Sigmoid colon (tissue), 6 donors: ENCODE measurements at regions not wholly inside any gene's neighbourhood (a gene's known extent, or its start where the extent isn't known, plus 50 kb on each side); places are given as distances from the start of the nearest gene placed in this dataset.

ENCODE experiments used
- DNase-seq: peaks from one replicate; pipeline ENCODE4 v3.0.0-alpha.2; 2019
- H3K27ac ChIP-seq, 4 donors: fragments of 200-600 bp; sonication (generic); one replicate each; pipeline ENCODE4 v1.5.1; 2016 to 2019; ENCODE audit warnings: mild to moderate bottlenecking in 1 of 4
- H3K27me3 ChIP-seq, 3 donors: fragments of 200-600 bp; sonication (generic); one replicate each; pipeline ENCODE4 v1.5.1; 2019; ENCODE audit warnings: mild to moderate bottlenecking in 1 of 3
- H3K36me3 ChIP-seq, 4 donors: fragments of 200-600 bp; sonication (generic); one replicate each; pipeline ENCODE4 v1.5.1; 2016 to 2019
- H3K4me1 ChIP-seq, 4 donors: fragments of 200-600 bp; sonication (generic); one replicate each; pipeline ENCODE4 v1.5.1; 2017 to 2019
- H3K4me3 ChIP-seq, 4 donors: fragments of 200-600 bp; sonication (generic); one replicate each; pipeline ENCODE4 v1.5.1; 2017 to 2019; ENCODE audit warnings: mild to moderate bottlenecking in 2 of 4, moderate library complexity in 1 of 4
- H3K9me3 ChIP-seq, 4 donors: fragments of 200-600 bp in 3 of 4; sonication (generic) in 3 of 4; one replicate each; pipeline versions ENCODE4 v1.5.1 to v1.6.1; 2013 to 2019
- EP300 ChIP-seq, 4 donors: sonication (generic); formaldehyde crosslinking; IDR thresholded peaks; one replicate each; pipeline ENCODE4 v1.6.1; 2017; ENCODE audit warnings: antibody characterized with exemption in 4 of 4
- POLR2A ChIP-seq, 2 donors: fragments of 450-650 bp; IDR thresholded peaks; one replicate each; pipeline ENCODE4 v1.6.1; 2016; ENCODE audit warnings: antibody characterized with exemption in 2 of 2, mild to moderate bottlenecking in 2 of 2, moderate library complexity in 2 of 2
- POLR2AphosphoS5 ChIP-seq, 4 donors: sonication (generic); formaldehyde crosslinking; IDR thresholded peaks; one replicate each; pipeline ENCODE4 v1.6.1; 2017; ENCODE audit warnings: antibody characterized with exemption in 4 of 4
- WGBS, 2 donors: extraction: QIAGEN DNeasy Blood & Tissue Kit; methylation state at CpG; one replicate each; pipeline ENCODE4 v1.1.7; 2013; 5-methylcytosine and 5-hydroxymethylcytosine counted together
- intact Hi-C: fragments of 100-400 bp; cut with DNase I; formaldehyde crosslinking; loops from one replicate; pipeline ENCODE4 v1.15.1; 2023
- TF ChIP-seq, protein P1 (sequence below), 4 experiments: fragments of 450-650 bp in 3 of 4; fragments of 200-600 bp in 1 of 4; IDR thresholded peaks; one replicate each; pipeline ENCODE4 v1.5.1; 2016 to 2019; ENCODE audit warnings: antibody characterized with exemption in 4 of 4, mild to moderate bottlenecking in 3 of 4, moderate library complexity in 2 of 4
- donor health status: healthy with polysubstance abuse.
- donor health status: healthy.

- H3K9me3 ChIP-seq = no peaks in the 10 kb centered on the region
- no peaks in the 10 kb centered on the region for H3K36me3 ChIP-seq
- intact Hi-C loops = no loop called here
- H3K4me1 ChIP-seq = no peaks in the 10 kb centered on the region
- TF ChIP-seq EP300 (IDR thresholded peaks at IDR 0.05) (no peak), POLR2AphosphoS5 (IDR thresholded peaks at IDR 0.05) (no peak), POLR2A (IDR thresholded peaks at IDR 0.05) (no peak)
- TF ChIP-seq, protein P1, sequence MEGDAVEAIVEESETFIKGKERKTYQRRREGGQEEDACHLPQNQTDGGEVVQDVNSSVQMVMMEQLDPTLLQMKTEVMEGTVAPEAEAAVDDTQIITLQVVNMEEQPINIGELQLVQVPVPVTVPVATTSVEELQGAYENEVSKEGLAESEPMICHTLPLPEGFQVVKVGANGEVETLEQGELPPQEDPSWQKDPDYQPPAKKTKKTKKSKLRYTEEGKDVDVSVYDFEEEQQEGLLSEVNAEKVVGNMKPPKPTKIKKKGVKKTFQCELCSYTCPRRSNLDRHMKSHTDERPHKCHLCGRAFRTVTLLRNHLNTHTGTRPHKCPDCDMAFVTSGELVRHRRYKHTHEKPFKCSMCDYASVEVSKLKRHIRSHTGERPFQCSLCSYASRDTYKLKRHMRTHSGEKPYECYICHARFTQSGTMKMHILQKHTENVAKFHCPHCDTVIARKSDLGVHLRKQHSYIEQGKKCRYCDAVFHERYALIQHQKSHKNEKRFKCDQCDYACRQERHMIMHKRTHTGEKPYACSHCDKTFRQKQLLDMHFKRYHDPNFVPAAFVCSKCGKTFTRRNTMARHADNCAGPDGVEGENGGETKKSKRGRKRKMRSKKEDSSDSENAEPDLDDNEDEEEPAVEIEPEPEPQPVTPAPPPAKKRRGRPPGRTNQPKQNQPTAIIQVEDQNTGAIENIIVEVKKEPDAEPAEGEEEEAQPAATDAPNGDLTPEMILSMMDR (IDR thresholded peaks at IDR 0.05) = no peak
- no peak overlapping the region for H3K27ac ChIP-seq
- WGBS, 2 donors = 65 to 77% methylated on average over 3 of the region's 3 CpGs
- H3K4me3 ChIP-seq = no peak overlapping the region
- H3K27me3 ChIP-seq = no peaks in the 10 kb centered on the region
- DNase-seq = no peak
Observed at GRCh38 chr2:66048667-66049066, 386.3 kb upstream of the MEIS1 start.

GRCh38 chr2:66041902-66042657 is 392.8 kb upstream of the MEIS1 start:
- Histone ChIP-seq H3K9me3 (no peaks in the 10 kb centered on the region), H3K36me3 (no peaks in the 10 kb centered on the region), H3K27ac (no peak overlapping the region), H3K27me3 (no peaks in the 10 kb centered on the region), H3K4me3 (no peak overlapping the region), H3K4me1 (no peaks in the 10 kb centered on the region)
- intact Hi-C loops = no loop called here
- TF ChIP-seq EP300 (IDR thresholded peaks at IDR 0.05) = no peak
- TF ChIP-seq, protein P1 (IDR thresholded peaks at IDR 0.05) = no peak
- TF ChIP-seq POLR2A (IDR thresholded peaks at IDR 0.05) = no peak
- no peak for TF ChIP-seq POLR2AphosphoS5 (IDR thresholded peaks at IDR 0.05)
- no peak for DNase-seq
- WGBS, 2 donors = 80 to 87% methylated on average over 7 of the region's 7 CpGs

GRCh38 chr2:66036948-66037347 is 398.0 kb upstream of the MEIS1 start:
- no peaks in the 10 kb centered on the region for H3K4me1 ChIP-seq
- no peak for DNase-seq
- no peak overlapping the region for H3K4me3 ChIP-seq
- TF ChIP-seq EP300 (IDR thresholded peaks at IDR 0.05) (no peak), POLR2AphosphoS5 (IDR thresholded peaks at IDR 0.05) (no peak), POLR2A (IDR thresholded peaks at IDR 0.05) (no peak)
- TF ChIP-seq, protein P1 (IDR thresholded peaks at IDR 0.05) = no peak
- H3K36me3 ChIP-seq = no peaks in the 10 kb centered on the region
- no peaks in the 10 kb centered on the region for H3K9me3 ChIP-seq
- intact Hi-C loops = no loop called here
- H3K27me3 ChIP-seq = no peaks in the 10 kb centered on the region
- WGBS, 2 donors = 94 to 97% methylated on average over 1 of the region's 1 CpG
- H3K27ac ChIP-seq = no peak overlapping the region

- Histone ChIP-seq H3K4me3 (no peak overlapping the region), H3K4me1 (no peaks in the 10 kb centered on the region), H3K27ac (no peak overlapping the region), H3K27me3 (no peaks in the 10 kb centered on the region), H3K36me3 (no peaks in the 10 kb centered on the region), H3K9me3 (no peaks in the 10 kb centered on the region)
- no peak for DNase-seq
- TF ChIP-seq POLR2AphosphoS5 (IDR thresholded peaks at IDR 0.05) (no peak), POLR2A (IDR thresholded peaks at IDR 0.05) (no peak), EP300 (IDR thresholded peaks at IDR 0.05) (no peak)
- TF ChIP-seq, protein P1 (IDR thresholded peaks at IDR 0.05) = no peak
- intact Hi-C loops = no loop called here
Observed at GRCh38 chr2:66034467-66034866, 400.5 kb upstream of the MEIS1 start.
